H1 (cell line): ENCODE measurements at regions not wholly inside any gene's neighbourhood (a gene's known extent, or its start where the extent isn't known, plus 50 kb on each side); places are given as distances from the start of the nearest gene placed in this dataset.

Experiments
- CTCF ChIA-PET: fragments of 300-600 bp; sonication (Branson Sonifier 250); formaldehyde crosslinking; loops from one replicate; lab custom pipeline; 2021; ENCODE audit not compliant: partially characterized antibody; lab: Charles Lee
- POLR2A ChIA-PET: fragments of 300-600 bp; sonication (Branson Sonifier 250); formaldehyde crosslinking; loops from one replicate; lab custom pipeline; 2021; ENCODE audit warnings: inconsistent platforms; ENCODE audit not compliant: partially characterized antibody; lab: Charles Lee
- DNase-seq, 2 experiments: peaks; one replicate each; pipeline versions ENCODE4 v3.0.0 to v3.0.0-alpha.2; 2010 to 2022; ENCODE audit warnings: low spot score in 2 of 2, low read depth in 1 of 2, mixed read lengths in 1 of 2
- FAIRE-seq: peaks from 2 replicates; lab custom pipeline; 2011; peaks lifted over from hg19 to GRCh38; lab: Jason Lieb, UNC
- H2AFZ ChIP-seq: 2 replicates; pipeline ENCODE4 v1.8.1; 2012; ENCODE audit warnings: low read length, inconsistent platforms
- H2AK5ac ChIP-seq: 2 replicates; pipeline ENCODE4 v1.6.1; 2013; ENCODE audit warnings: low read depth, low read length
- H2BK120ac ChIP-seq: replicated peaks from 2 replicates; pipeline ENCODE3; 2013; ENCODE audit warnings: low read depth, low read length, inconsistent platforms
- H2BK12ac ChIP-seq: 2 replicates; pipeline ENCODE4 v1.6.1; 2013; ENCODE audit warnings: low read depth, low read length
- H2BK15ac ChIP-seq: 2 replicates; pipeline ENCODE4 v1.6.1; 2013; ENCODE audit warnings: low read length
- H2BK20ac ChIP-seq: 2 replicates; pipeline ENCODE4 v1.6.1; 2013; ENCODE audit warnings: low read length
- H2BK5ac ChIP-seq: 2 replicates; pipeline ENCODE4 v1.6.1; 2013; ENCODE audit warnings: low read depth, low read length
- H3K14ac ChIP-seq: 2 replicates; pipeline ENCODE4 v1.6.1; 2013; ENCODE audit warnings: inconsistent platforms; ENCODE audit not compliant: insufficient read length
- H3K18ac ChIP-seq: 2 replicates; pipeline ENCODE4 v1.6.1; 2013; ENCODE audit warnings: low read length; ENCODE audit errors: extremely low read depth
- H3K23ac ChIP-seq: 2 replicates; pipeline ENCODE4 v1.6.1; 2013; ENCODE audit warnings: inconsistent platforms; ENCODE audit not compliant: insufficient read length
- H3K23me2 ChIP-seq: 2 replicates; pipeline ENCODE4 v1.6.1; 2013; ENCODE audit warnings: low read depth, low read length
- H3K27ac ChIP-seq: 2 replicates; pipeline ENCODE4 v1.6.1; 2011; ENCODE audit warnings: low read depth, low read length, inconsistent platforms
- H3K27me3 ChIP-seq, 4 experiments: replicated peaks in 1 of 4; 1 replicate in 1 of 4; 2 replicates in 3 of 4; pipeline versions ENCODE4 v1.6.1 to v1.8.1; 2011 to 2013; ENCODE audit warnings: low read length in 3 of 4, mild to moderate bottlenecking in 3 of 4, inconsistent platforms in 2 of 4, mixed read lengths in 2 of 4, moderate library complexity in 1 of 4; ENCODE audit not compliant: control insufficient read depth in 3 of 4, insufficient read depth in 3 of 4; ENCODE audit errors: extremely low read depth in 1 of 4
- H3K36me3 ChIP-seq, 4 experiments: 2 replicates each; pipeline versions ENCODE4 v1.6.1 to v1.8.1; 2011 to 2013; ENCODE audit warnings: mild to moderate bottlenecking in 4 of 4, low read length in 3 of 4, moderate library complexity in 2 of 4, control low read depth in 1 of 4, inconsistent platforms in 1 of 4; ENCODE audit not compliant: insufficient read depth in 4 of 4, control insufficient read depth in 2 of 4
- H3K4ac ChIP-seq: replicated peaks from 2 replicates; pipeline ENCODE3; 2013; ENCODE audit warnings: low read length, low read depth, mixed read lengths, inconsistent platforms; ENCODE audit not compliant: insufficient read length
- H3K4me1 ChIP-seq, 4 experiments: replicated peaks in 1 of 4; 1 replicate in 1 of 4; 2 replicates in 3 of 4; pipeline versions ENCODE4 v1.6.1 to v1.8.1; 2011 to 2013; ENCODE audit warnings: low read length in 3 of 4, inconsistent platforms in 2 of 4, mixed read lengths in 1 of 4; ENCODE audit not compliant: insufficient read depth in 4 of 4, control insufficient read depth in 3 of 4
- H3K4me2 ChIP-seq, 2 experiments: 2 replicates each; pipeline versions ENCODE4 v1.6.1 to v1.8.1; 2011 to 2013; ENCODE audit warnings: low read depth in 2 of 2, low read length in 2 of 2, control low read depth in 1 of 2, inconsistent platforms in 1 of 2, mild to moderate bottlenecking in 1 of 2; ENCODE audit not compliant: insufficient read depth in 1 of 2
- H3K4me3 ChIP-seq, 4 experiments: fragments of 200-600, 300-600 bp in 1 of 4; sonication (generic), shearing (Covaris generic), sonication (Bioruptor Twin) in 1 of 4; 2 replicates each; pipeline versions ENCODE4 v1.5.1 to v1.8.1; 2011 to 2016; ENCODE audit warnings: low read length in 4 of 4, low read depth in 3 of 4, control low read depth in 2 of 4, inconsistent platforms in 2 of 4, mild to moderate bottlenecking in 2 of 4, mixed read lengths in 1 of 4, moderate library complexity in 1 of 4; ENCODE audit not compliant: insufficient read depth in 2 of 4; ENCODE audit errors: extremely low read depth in 1 of 4
- H3K56ac ChIP-seq: replicated peaks from 2 replicates; pipeline ENCODE3; 2013; ENCODE audit warnings: low read depth, mild to moderate bottlenecking, mixed read lengths, low read length, inconsistent platforms; ENCODE audit not compliant: insufficient read length
- H3K79me1 ChIP-seq: 2 replicates; pipeline ENCODE4 v1.6.1; 2013; ENCODE audit warnings: low read depth, low read length, control low read depth
- H3K79me2 ChIP-seq, 2 experiments: 2 replicates each; pipeline versions ENCODE4 v1.6.1 to v1.8.1; 2012 to 2013; ENCODE audit warnings: low read length in 2 of 2, mild to moderate bottlenecking in 2 of 2, inconsistent platforms in 1 of 2; ENCODE audit not compliant: insufficient read depth in 2 of 2, control insufficient read depth in 1 of 2
- H3K9ac ChIP-seq, 4 experiments: replicated peaks in 1 of 4; 1 replicate in 1 of 4; 2 replicates in 3 of 4; pipeline versions ENCODE4 v1.6.1 to v1.8.1; 2011 to 2013; ENCODE audit warnings: low read depth in 3 of 4, low read length in 3 of 4, control low read depth in 2 of 4, mild to moderate bottlenecking in 2 of 4, moderate library complexity in 2 of 4, inconsistent platforms in 1 of 4; ENCODE audit errors: extremely low read depth in 1 of 4
- H3K9me3 ChIP-seq, 2 experiments: 2 replicates each; pipeline versions ENCODE4 v1.6.1 to v1.8.1; 2012 to 2013; ENCODE audit warnings: mild to moderate bottlenecking in 2 of 2, moderate library complexity in 2 of 2, control low read depth in 1 of 2, inconsistent platforms in 1 of 2, low read depth in 1 of 2, low read length in 1 of 2, mixed read lengths in 1 of 2; ENCODE audit not compliant: insufficient read depth in 2 of 2
- H4K20me1 ChIP-seq, 2 experiments: replicated peaks in 1 of 2; 2 replicates each; pipeline versions ENCODE3 to v1.8.1; 2011 to 2013; ENCODE audit warnings: inconsistent platforms in 2 of 2, low read length in 2 of 2, mild to moderate bottlenecking in 1 of 2; ENCODE audit not compliant: insufficient read depth in 2 of 2, control insufficient read depth in 1 of 2
- H4K5ac ChIP-seq: 2 replicates; pipeline ENCODE4 v1.6.1; 2013; ENCODE audit warnings: low read length, low read depth, mixed read lengths, inconsistent platforms; ENCODE audit not compliant: insufficient read length
- H4K8ac ChIP-seq: 2 replicates; pipeline ENCODE4 v1.8.0; 2013; ENCODE audit warnings: mild to moderate bottlenecking, moderate library complexity, low read length, inconsistent platforms; ENCODE audit not compliant: insufficient read depth; ENCODE audit errors: extremely low read depth
- H4K91ac ChIP-seq: replicated peaks from 2 replicates; pipeline ENCODE3; 2013; ENCODE audit warnings: low read length, mixed read lengths, inconsistent platforms; ENCODE audit not compliant: insufficient read length
- E2F6 ChIP-seq: IDR thresholded peaks from 2 replicates; pipeline ENCODE4 v1.6.1; 2012; ENCODE audit warnings: inconsistent platforms
- HDAC6 ChIP-seq: IDR thresholded peaks from one replicate; pipeline ENCODE4 v1.7.1; 2012; ENCODE audit warnings: low read depth, mild to moderate bottlenecking, inconsistent platforms, low read length, moderate library complexity
- MAX ChIP-seq: IDR thresholded peaks from 2 replicates; pipeline ENCODE4 v1.6.1; 2012; ENCODE audit warnings: inconsistent platforms
- WGBS, 2 experiments: shearing (Covaris generic) in 1 of 2; methylation state at CpG; one replicate each; pipeline versions ENCODE4 v1.1.6 to v1.1.7; 2013 to 2015; ENCODE audit warnings: low lambda C conversion rate in 2 of 2, mixed read lengths in 2 of 2, inconsistent platforms in 1 of 2, low coverage in 1 of 2, missing lambda C conversion rate in 1 of 2; ENCODE audit not compliant: insufficient replicate concordance in 2 of 2, insufficient coverage in 1 of 2, insufficient read length in 1 of 2; ENCODE audit errors: extremely low coverage in 1 of 2, missing lambda C conversion rate in 1 of 2; 5-methylcytosine and 5-hydroxymethylcytosine counted together

GRCh38 chr4:179586460-179586859, 2144.2 kb upstream of the AGA start:
- Histone ChIP-seq H2BK20ac (no peak overlapping the region), H3K23ac (no peak overlapping the region), H3K9me3 (no peaks in the 10 kb centered on the region), H3K79me1 (no peaks in the 10 kb centered on the region), H3K27ac (no peak overlapping the region), H3K14ac (no peak overlapping the region), H3K4me3 (no peak overlapping the region), H3K9ac (no peak overlapping the region), H4K91ac (no peak overlapping the region), H3K4me1 (peaks cover 0 to 3% (median 1%) of the 10 kb centered on the region in 4 experiments; a peak in 2 of 7 replicates), H3K4me2 (no peak overlapping the region), H2AFZ (no peak overlapping the region; the same call in 1 of the 2 replicates), H4K20me1 (no peaks in the 10 kb centered on the region), H3K79me2 (no peaks in the 10 kb centered on the region), H3K18ac (no peak overlapping the region; the same call in 1 of the 2 replicates), H3K23me2 (no peaks in the 10 kb centered on the region), H2AK5ac (no peak overlapping the region), H2BK5ac (no peak overlapping the region), H2BK15ac (no peak overlapping the region), H3K56ac (no peak overlapping the region), H4K5ac (no peak overlapping the region), H3K27me3 (no peaks in the 10 kb centered on the region), H2BK120ac (no peak overlapping the region), H3K4ac (no peak overlapping the region), H4K8ac (no peak overlapping the region), H2BK12ac (no peak overlapping the region), H3K36me3 (no peaks in the 10 kb centered on the region)
- POLR2A ChIA-PET: no interaction called here
- CTCF ChIA-PET: interaction anchor here (0.7 kb wide), 1 partner anchor 43 kb away, joined by 4 read pairs; no protein-coding TSS in a partner anchor
- no peak for DNase-seq
- FAIRE-seq: no peak
- WGBS, 2 experiments: 97% methylated on average over 8 of the region's 8 CpGs; no CpG with 5 or more reads in 1 of the 2 experiments
- TF ChIP-seq E2F6 (peak; percentile 78), HDAC6 (no peak), MAX (0 out of 2 replicates have a peak, but pooled peaks have one; percentile 26)
